ENCODE measurements at regions not wholly inside any gene's neighbourhood (a gene's known extent, or its start where the extent isn't known, plus 50 kb on each side); places are given as distances from the start of the nearest gene placed in this dataset.

- TF ChIP-seq CTCF (IDR thresholded peaks at IDR 0.05) (no peak), POLR2A (IDR thresholded peaks at IDR 0.05) (no peak)
Observed at GRCh38 chr6:56396435-56396834, 149.1 kb upstream of the COL21A1 start.

Measured in adrenal gland (tissue), 5 donors.